ENCODE measurements at regions not wholly inside any gene's neighbourhood (a gene's known extent, or its start where the extent isn't known, plus 50 kb on each side); places are given as distances from the start of the nearest gene placed in this dataset.

GRCh38 chr7:67432536-67433234, 436.1 kb downstream of the TYW1 start:
- Histone ChIP-seq H3K4me3 (ENCODE audit: low read length) (no peak overlapping the region), H3K27me3 (ENCODE audit: control insufficient read depth, insufficient read depth, low read length) (no peaks in the 10 kb centered on the region), H3K9me3 (ENCODE audit: control insufficient read depth, low read length) (no peaks in the 10 kb centered on the region), H3K4me1 (ENCODE audit: control insufficient read depth, insufficient read depth, low read length) (no peaks in the 10 kb centered on the region), H3K9ac (ENCODE audit: low read length) (no peak overlapping the region), H3K36me3 (ENCODE audit: control insufficient read depth, insufficient read depth, low read length) (no peaks in the 10 kb centered on the region)

DNA sequence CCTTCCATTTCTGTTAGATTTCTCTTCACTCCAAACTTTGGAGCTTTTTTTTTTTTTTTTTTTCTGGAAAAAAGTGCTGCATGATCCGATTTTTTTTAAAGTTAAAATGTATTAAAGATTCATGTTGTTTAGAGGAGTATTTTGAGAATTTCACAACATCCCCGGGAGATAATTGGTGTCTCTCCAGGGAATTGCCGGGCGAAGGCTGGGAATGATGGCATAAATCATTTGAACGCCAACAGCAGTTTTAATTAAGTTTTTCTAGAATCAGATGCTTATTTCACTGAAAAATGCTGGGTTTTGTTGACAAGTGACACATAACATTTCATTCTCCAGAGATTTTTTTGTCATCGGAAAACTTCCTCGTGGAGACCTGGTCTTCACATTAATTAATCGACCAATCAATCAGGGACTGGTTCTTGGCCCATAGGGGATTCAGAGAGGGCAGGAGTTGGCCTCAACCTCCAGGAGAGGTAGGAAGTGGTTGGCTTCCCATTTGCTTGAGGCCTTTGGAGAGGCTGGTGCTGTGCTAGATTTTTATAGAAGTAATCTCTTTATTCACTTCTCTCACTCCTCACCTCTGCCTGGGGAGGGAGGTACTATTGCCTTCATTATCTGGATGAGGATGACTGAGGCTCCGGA, 439.4 kb downstream of the TYW1 start:
- Histone ChIP-seq H3K27me3 (ENCODE audit: control insufficient read depth, insufficient read depth, low read length) (no peaks in the 10 kb centered on the region), H3K4me1 (ENCODE audit: control insufficient read depth, insufficient read depth, low read length) (no peaks in the 10 kb centered on the region)

GRCh38 chr7:67438198-67438882, 441.7 kb downstream of the TYW1 start:
- Histone ChIP-seq H3K4me3 (ENCODE audit: low read length) (no peak overlapping the region), H3K9ac (ENCODE audit: low read length) (no peak overlapping the region), H3K4me1 (ENCODE audit: control insufficient read depth, insufficient read depth, low read length) (no peaks in the 10 kb centered on the region), H3K9me3 (ENCODE audit: control insufficient read depth, low read length) (no peaks in the 10 kb centered on the region), H3K27me3 (ENCODE audit: control insufficient read depth, insufficient read depth, low read length) (no peaks in the 10 kb centered on the region), H3K36me3 (ENCODE audit: control insufficient read depth, insufficient read depth, low read length) (no peaks in the 10 kb centered on the region)

More for the DNA sequence above, 439.4 kb downstream of the TYW1 start:
- no peak overlapping the region for H3K9ac ChIP-seq (ENCODE audit: low read length)
- H3K9me3 ChIP-seq (ENCODE audit: control insufficient read depth, low read length): no peaks in the 10 kb centered on the region
- no peak overlapping the region for H3K4me3 ChIP-seq (ENCODE audit: low read length)
- no peaks in the 10 kb centered on the region for H3K36me3 ChIP-seq (ENCODE audit: control insufficient read depth, insufficient read depth, low read length)

GRCh38 chr7:67438913-67439505, 442.4 kb downstream of the TYW1 start:
- Histone ChIP-seq H3K9me3 (ENCODE audit: control insufficient read depth, low read length) (no peaks in the 10 kb centered on the region), H3K27me3 (ENCODE audit: control insufficient read depth, insufficient read depth, low read length) (no peaks in the 10 kb centered on the region), H3K36me3 (ENCODE audit: control insufficient read depth, insufficient read depth, low read length) (no peaks in the 10 kb centered on the region), H3K9ac (ENCODE audit: low read length) (no peak overlapping the region), H3K4me1 (ENCODE audit: control insufficient read depth, insufficient read depth, low read length) (no peaks in the 10 kb centered on the region), H3K4me3 (ENCODE audit: low read length) (no peak overlapping the region)

GRCh38 chr7:67440321-67440720, 443.7 kb downstream of the TYW1 start:
- no peak overlapping the region for H3K9ac ChIP-seq (ENCODE audit: low read length)
- H3K4me1 ChIP-seq (ENCODE audit: control insufficient read depth, insufficient read depth, low read length): no peaks in the 10 kb centered on the region
- H3K36me3 ChIP-seq (ENCODE audit: control insufficient read depth, insufficient read depth, low read length): no peaks in the 10 kb centered on the region
- no peaks in the 10 kb centered on the region for H3K9me3 ChIP-seq (ENCODE audit: control insufficient read depth, low read length)
- H3K4me3 ChIP-seq (ENCODE audit: low read length): no peak overlapping the region
- no peaks in the 10 kb centered on the region for H3K27me3 ChIP-seq (ENCODE audit: control insufficient read depth, insufficient read depth, low read length)

GRCh38 chr7:67445728-67446127, 449.1 kb downstream of the TYW1 start:
- Histone ChIP-seq H3K4me1 (ENCODE audit: control insufficient read depth, insufficient read depth, low read length) (no peaks in the 10 kb centered on the region), H3K9ac (ENCODE audit: low read length) (no peak overlapping the region), H3K9me3 (ENCODE audit: control insufficient read depth, low read length) (no peaks in the 10 kb centered on the region), H3K4me3 (ENCODE audit: low read length) (no peak overlapping the region), H3K27me3 (ENCODE audit: control insufficient read depth, insufficient read depth, low read length) (no peaks in the 10 kb centered on the region), H3K36me3 (ENCODE audit: control insufficient read depth, insufficient read depth, low read length) (no peaks in the 10 kb centered on the region)

DNA sequence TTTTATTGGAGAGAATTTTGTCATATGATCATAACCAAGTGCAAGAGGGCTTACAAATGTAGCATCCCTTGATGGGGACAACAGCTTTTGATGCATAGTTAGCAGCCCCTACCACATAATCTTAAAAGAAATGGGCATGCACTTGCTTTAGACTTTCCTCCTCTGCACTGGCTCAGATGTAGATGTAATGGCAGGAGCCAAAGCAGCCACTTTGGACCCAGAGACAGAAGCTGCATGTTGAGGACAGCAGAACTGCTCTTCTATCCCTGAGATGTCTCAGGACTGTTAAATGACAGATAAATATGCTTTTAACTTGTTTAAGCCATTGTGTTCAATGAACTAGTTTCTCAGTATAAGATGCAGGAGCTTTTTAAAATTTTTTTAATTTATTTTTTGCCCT, 450.7 kb downstream of the TYW1 start:
- Histone ChIP-seq H3K9ac (ENCODE audit: low read length) (no peak overlapping the region), H3K9me3 (ENCODE audit: control insufficient read depth, low read length) (no peaks in the 10 kb centered on the region), H3K27me3 (ENCODE audit: control insufficient read depth, insufficient read depth, low read length) (no peaks in the 10 kb centered on the region), H3K4me1 (ENCODE audit: control insufficient read depth, insufficient read depth, low read length) (no peaks in the 10 kb centered on the region), H3K36me3 (ENCODE audit: control insufficient read depth, insufficient read depth, low read length) (no peaks in the 10 kb centered on the region), H3K4me3 (ENCODE audit: low read length) (no peak overlapping the region)

DNA sequence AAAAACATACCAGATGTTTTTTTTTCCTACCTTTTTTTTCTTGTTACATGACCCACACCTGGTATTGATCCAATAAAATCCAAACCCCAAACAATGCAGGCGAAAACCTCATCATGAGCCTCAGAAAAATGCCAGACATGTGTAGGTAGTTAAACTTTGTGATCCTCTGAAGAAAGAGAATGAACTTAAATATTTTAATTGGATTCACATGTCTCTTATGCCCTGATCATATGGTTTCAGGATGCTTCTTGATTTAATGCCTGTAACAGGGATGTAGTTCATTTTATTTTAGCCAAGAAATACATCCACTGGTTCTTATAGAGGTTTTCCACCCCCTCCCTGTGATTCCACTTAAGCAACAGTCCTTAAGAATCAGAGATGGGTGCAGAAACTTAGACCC, 451.6 kb downstream of the TYW1 start:
- H3K9ac ChIP-seq (ENCODE audit: low read length): no peak overlapping the region
- H3K4me1 ChIP-seq (ENCODE audit: control insufficient read depth, insufficient read depth, low read length): no peaks in the 10 kb centered on the region
- H3K4me3 ChIP-seq (ENCODE audit: low read length): no peak overlapping the region
- H3K36me3 ChIP-seq (ENCODE audit: control insufficient read depth, insufficient read depth, low read length): no peaks in the 10 kb centered on the region
- H3K27me3 ChIP-seq (ENCODE audit: control insufficient read depth, insufficient read depth, low read length): no peaks in the 10 kb centered on the region
- H3K9me3 ChIP-seq (ENCODE audit: control insufficient read depth, low read length): no peaks in the 10 kb centered on the region

GRCh38 chr7:67450171-67450570, 453.5 kb downstream of the TYW1 start:
- H3K36me3 ChIP-seq (ENCODE audit: control insufficient read depth, insufficient read depth, low read length): no peaks in the 10 kb centered on the region
- H3K27me3 ChIP-seq (ENCODE audit: control insufficient read depth, insufficient read depth, low read length): no peaks in the 10 kb centered on the region
- no peak overlapping the region for H3K9ac ChIP-seq (ENCODE audit: low read length)
- no peaks in the 10 kb centered on the region for H3K4me1 ChIP-seq (ENCODE audit: control insufficient read depth, insufficient read depth, low read length)
- H3K9me3 ChIP-seq (ENCODE audit: control insufficient read depth, low read length): no peaks in the 10 kb centered on the region
- H3K4me3 ChIP-seq (ENCODE audit: low read length): no peak overlapping the region

DNA sequence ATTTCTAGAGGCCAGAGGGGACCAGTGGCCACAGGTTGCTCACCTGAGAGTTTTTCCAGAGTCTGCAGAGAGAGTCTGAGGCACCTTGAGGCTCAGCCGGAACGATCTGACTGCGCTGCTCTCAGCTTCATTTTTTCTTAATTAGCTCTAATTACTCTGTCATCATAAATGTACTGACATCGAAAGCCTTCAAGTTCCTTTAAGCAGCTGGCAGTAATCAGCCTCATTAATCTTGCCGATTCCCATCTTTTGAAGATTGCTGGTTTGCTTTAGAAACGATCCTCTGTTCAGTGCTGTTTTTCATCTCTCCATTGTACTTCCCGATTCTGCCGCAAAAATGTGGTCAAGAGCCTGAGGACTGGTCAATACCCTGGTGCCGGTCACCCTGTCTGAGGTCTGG, 454.7 kb downstream of the TYW1 start:
- Histone ChIP-seq H3K4me1 (ENCODE audit: control insufficient read depth, insufficient read depth, low read length) (no peaks in the 10 kb centered on the region), H3K9ac (ENCODE audit: low read length) (no peak overlapping the region), H3K36me3 (ENCODE audit: control insufficient read depth, insufficient read depth, low read length) (no peaks in the 10 kb centered on the region), H3K9me3 (ENCODE audit: control insufficient read depth, low read length) (no peaks in the 10 kb centered on the region), H3K27me3 (ENCODE audit: control insufficient read depth, insufficient read depth, low read length) (no peaks in the 10 kb centered on the region), H3K4me3 (ENCODE audit: low read length) (no peak overlapping the region)

DNA sequence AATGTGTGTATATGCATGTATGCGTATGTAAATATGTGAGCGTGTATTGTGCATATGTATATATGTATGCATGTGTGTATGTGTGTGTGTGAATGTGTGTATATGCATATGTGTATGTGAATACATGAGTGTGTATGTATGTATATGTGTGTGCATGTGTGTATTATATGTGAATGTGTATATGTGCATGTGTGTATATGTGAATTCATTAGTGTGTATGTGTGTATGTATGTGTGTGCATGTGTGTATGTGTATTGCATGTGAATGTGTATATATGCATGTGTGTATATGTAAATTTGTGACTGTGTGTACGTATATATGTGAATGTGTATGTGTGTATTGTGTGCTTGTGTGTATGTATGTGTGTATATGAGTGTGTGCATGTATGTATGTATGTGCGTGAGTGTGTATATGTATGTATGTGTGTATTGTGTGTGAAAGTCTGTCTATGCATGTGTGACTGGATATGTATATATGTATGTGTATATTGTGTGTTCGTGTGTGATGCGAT, 455.9 kb downstream of the TYW1 start:
- Histone ChIP-seq H3K4me3 (ENCODE audit: low read length) (no peak overlapping the region), H3K9me3 (ENCODE audit: control insufficient read depth, low read length) (no peaks in the 10 kb centered on the region), H3K9ac (ENCODE audit: low read length) (no peak overlapping the region), H3K4me1 (ENCODE audit: control insufficient read depth, insufficient read depth, low read length) (no peaks in the 10 kb centered on the region), H3K36me3 (ENCODE audit: control insufficient read depth, insufficient read depth, low read length) (no peaks in the 10 kb centered on the region), H3K27me3 (ENCODE audit: control insufficient read depth, insufficient read depth, low read length) (no peaks in the 10 kb centered on the region)
